GM04504 (cell line): ENCODE measurements at regions not wholly inside any gene's neighbourhood (a gene's known extent, or its start where the extent isn't known, plus 50 kb on each side); places are given as distances from the start of the nearest gene placed in this dataset.
"Not testable (repeated sequence)": the region's sequence is repeated elsewhere in the genome, so short reads cannot be mapped to it uniquely, and the experiment has no call there.

Experiments used
- DNase-seq: peaks from one replicate; pipeline ENCODE4 v3.0.0-alpha.2; 2012; ENCODE audit warnings: low read depth

GRCh38 chr16:59540621-59541020 lies 806.5 kb upstream of the GOT2 start:
- DNase-seq: no peak

- no peak for DNase-seq
These were observed 801.2 kb upstream of the GOT2 start for GRCh38 chr16:59535298-59535697.

DNA sequence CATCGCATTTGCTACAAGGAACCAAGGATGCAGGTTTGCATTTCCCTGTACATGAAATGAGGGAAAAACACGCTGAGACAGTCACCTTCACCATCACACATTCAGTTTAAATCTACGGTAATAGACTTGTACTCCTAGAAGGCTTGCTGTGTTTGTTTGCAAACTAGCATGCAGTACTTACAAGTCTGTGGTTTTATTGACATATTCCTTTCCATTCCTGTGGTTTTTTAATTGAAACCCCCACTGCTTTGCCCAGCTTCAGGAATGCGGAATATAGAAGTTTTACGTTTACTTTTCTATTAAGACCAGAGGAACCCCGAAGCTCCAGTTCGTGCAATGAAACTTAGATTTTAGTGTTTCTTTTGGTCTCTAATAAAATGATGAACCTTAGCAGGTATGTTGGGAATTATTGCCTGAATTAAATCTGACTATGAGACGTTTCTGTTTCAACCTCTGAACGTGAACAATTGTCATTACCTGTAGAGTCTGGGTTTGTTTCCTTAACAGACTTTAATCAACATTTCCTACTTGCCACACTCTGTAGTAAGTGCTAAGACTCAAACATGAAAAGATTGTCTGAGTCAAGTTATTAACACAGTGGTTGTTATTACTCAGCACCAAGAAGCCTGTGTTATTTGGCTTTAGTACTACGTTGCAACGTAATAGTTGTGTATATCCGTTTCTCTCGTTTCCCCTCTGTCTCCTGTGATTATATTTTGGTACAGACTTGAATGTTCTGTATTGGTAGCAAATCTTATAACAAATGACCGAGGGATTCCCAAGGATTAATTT lies 793.3 kb upstream of the GOT2 start:
- DNase-seq: no peak

GRCh38 chr16:59522826-59523225 lies 788.7 kb upstream of the GOT2 start:
- no peak for DNase-seq

DNA sequence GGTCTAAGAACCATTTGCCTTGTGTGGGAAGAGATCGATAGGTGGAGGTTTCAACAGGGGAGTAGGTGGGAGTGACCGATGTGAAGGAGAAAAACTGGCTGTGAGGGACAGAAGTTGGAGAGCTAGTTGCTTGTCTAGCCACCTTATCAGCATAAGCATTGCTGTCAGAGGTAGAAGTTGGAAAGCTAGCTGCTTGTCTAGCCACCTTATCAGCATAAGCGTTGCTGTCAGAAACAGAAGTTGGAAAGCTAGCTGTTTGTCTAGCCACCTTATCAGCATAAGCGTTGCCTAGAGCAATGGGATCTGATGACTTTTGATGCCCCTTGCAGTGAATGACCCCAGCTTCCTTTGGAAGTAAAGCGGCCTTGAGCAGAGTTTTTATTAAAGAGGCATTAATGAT lies 784.6 kb upstream of the GOT2 start:
- not testable (repeated sequence) for DNase-seq

DNA sequence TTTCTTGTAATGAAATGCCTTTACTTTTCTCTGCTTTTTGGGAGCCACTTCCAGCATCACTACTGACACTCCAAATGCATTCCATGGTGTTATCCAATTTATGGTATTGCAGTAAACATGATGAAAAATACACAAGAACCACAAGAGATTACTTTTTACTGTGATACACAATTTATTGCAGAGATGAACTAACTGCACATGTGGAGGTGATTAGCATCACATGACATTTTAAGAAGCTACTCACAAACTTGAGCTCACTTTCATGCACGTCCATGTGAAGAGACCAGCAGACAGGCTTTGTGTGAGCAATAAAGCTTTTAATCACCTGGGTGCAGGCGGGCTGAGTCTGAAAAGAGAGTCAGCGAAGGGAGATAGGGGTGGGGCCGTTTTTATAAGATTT lies 780.5 kb upstream of the GOT2 start:
- DNase-seq: peak; percentile 40

DNA sequence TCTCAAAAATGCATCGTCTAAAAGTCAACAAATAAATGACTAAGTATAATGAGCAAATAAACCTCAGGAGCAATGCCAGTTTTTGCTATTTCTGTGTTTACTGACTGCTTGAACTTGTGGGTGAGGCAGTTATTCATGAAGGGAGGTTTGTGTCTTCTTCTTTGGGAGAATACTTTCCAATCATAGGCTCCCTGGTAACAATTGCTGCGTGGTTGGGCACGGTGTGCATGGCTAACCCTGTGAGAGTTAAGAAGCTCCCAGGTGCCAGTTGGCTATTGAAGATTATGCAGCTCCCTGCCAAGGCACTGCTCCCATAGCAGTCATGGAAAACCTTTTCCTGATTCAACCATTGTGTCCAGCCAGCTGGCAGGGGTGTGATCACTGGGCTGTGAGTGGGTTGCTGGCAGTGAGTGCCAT lies 775.9 kb upstream of the GOT2 start:
- no peak for DNase-seq

DNA sequence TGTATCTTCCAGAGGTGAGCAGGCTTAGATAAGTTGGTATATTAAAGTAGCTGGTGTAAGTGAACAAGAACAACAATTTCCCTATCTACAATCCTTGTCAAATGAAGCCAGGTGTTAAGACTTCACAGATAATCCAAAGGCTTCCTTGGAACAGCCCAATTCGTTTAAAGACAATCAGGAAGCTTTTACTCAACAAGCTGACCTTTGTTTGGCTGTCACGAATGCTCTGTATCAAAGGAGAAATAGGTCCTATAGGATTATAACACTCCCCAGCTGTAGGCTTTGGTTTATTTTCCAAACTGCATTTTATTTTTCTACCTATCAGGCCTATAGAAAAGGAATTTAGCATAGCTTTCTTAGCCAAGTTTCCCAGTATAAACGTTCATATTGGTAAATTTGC lies 766.5 kb upstream of the GOT2 start:
- DNase-seq: no peak

DNA sequence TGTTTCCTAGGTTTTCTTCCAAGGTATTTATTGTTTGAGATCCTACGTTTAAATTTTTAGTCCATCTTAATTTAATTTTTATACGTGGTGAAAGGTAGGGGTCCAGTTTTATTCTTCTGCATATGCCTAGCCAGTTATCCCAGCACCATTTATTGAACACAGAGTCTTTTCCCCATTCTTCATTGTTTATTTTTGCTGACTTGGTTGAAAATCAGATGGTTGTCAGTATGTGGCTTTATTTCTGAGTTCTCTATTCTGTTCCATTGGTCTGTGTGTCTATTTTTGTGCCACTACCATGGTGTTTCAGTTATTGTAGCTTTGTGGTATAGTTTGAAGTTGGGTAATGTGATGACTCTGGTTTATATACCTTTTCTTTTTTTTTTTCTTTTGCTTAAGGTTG lies 753.0 kb upstream of the GOT2 start:
- DNase-seq: no peak

DNA sequence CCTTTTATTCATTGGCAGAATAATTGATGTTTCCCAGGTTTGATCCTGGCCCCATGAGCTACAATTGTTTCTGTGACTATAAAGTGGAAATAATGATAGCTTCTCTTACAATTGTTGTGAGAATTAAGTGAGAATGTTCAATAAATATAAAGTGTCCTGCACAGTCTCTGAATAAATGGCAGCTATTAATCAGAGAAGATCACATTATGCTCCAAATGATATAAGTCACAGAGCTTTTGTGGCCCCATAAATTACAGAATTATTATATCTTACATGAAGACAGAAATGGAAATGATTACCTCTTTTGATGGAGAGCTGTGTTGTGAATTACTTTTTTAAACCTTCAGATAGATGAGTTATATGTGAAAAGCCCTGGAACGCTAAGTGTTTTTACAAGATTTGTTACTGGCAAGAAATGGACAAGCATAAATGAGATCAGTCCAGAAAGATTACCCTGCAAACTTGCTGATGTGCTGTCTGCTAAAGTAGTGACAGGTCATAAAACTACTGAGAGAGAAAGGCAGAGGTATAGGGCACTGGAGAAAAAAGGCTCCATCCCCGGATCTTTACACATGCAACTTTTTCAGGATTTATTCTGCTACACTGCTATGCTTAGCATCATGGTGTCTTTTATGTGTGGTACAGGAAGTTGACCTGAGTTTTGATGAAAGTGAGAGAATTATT lies 750.9 kb upstream of the GOT2 start:
- DNase-seq: no peak

- DNase-seq: peak; percentile 64
These were observed 744.7 kb upstream of the GOT2 start for GRCh38 chr16:59478838-59479237.

- DNase-seq: no peak
These were observed 736.4 kb upstream of the GOT2 start for GRCh38 chr16:59470556-59470955.

DNA sequence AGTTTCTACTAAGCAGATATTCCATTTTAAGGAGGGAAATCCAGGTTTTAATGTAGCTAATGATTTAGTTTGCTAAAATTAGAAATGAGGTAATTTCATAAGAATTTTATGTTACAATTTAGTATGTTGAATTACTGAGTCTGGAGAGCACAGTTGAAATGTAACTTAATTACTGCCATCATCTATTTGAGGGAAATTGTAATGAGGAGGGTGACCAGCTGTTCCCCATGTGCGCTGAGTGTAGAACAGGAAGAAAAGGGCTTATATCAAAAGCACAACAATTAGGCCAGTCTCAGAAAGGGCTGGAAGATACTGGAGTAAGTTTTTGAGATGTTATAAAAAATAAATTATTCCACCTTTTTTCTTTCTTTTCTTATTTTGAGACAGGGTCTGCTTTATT lies 735.1 kb upstream of the GOT2 start:
- DNase-seq: no peak

DNA sequence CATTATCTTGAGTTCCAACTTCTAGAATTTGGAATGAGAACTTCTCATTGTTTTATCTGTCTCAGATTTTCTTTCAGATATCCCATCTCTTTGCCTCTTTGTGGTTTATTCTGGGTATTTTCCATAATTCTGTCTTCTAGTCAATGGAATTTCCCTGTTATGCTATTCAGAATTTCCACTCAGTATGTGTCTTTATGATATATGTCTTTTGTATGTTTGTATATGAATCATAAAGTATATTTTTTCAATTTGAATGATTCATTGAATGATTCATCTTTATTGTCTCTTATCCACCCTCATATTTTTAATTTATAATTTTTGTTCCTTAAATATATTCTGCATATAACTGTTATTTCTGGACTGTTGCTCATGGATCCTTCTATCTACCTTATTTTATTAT lies 729.7 kb upstream of the GOT2 start:
- DNase-seq: no peak

DNA sequence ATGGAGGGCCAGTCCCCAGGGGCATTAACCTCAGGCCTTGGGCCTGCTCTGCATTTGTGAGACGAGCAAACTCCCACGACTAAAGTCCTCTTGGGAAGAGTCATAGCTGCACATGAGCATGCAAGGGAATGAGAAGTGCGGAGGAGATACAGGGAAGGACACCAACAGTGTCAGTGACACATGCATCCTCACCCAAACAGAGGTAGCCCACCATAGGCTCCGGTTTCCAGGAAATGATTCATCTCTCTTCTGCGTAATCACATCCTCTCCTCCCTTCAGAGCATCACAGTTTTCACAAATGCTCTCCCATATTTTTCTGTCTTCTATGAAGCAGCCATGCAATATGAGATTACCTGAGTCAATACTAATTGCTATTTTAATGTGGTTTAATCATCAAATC lies 725.7 kb upstream of the GOT2 start:
- no peak for DNase-seq

DNA sequence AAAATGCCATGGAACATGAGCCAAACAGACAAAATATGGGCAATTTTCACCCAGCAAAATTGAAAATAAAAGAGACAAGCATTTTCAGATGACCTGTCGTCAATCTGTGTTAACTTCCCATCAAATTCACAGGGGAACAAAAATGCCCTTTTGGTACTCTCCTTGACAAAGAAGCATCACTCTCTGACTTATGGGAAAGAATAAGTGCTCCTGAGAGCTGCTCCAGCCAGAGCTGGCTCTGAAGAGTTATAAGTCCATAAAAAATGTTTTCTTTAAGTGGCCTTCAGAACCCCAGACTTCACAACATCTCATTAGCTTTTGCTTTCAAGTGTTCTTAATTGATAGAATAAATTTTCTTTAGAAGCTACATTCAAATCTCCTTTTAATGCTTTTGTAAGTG lies 721.4 kb upstream of the GOT2 start:
- no peak for DNase-seq

DNA sequence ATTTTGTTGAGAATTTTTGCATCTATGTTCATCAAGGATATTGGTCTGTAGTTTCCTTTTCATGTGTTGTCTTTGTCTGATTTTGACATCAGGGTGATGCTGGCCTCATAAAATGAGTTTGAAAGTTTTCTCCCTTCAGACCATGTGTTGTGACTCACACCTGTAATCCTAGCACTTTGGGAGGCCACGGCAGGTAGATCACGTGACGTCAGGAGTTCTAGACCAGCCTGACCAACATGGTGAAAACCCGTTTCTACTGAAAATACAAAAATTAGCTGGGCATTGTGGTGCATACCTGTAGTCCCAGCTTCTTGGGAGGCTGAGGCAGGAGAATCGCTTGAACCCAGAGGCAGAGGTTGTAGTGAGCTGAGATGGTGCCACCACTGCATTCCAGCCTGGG lies 716.4 kb upstream of the GOT2 start:
- DNase-seq: not testable (repeated sequence)

DNA sequence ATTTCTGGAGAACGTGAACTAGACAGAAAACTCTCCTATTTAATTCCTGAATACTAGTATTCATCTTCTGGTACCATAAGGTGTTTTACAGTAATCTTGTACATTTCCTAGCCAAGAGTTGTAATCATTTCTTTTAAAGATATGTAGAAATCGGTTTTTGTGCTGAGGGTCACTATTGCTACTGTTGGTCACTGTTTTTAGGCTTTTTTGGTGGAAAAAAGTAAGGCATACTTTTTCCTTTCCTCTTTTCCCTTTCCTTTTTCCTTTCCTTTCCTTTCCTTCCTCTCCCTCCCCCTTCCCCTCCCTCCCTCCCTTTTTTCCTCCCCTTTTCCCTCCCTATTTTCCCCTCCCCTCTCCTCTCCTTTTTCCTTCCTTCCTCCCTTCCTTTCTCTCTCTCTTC lies 706.4 kb upstream of the GOT2 start:
- DNase-seq: no peak

GRCh38 chr16:59432896-59433295 lies 698.8 kb upstream of the GOT2 start:
- no peak for DNase-seq

DNA sequence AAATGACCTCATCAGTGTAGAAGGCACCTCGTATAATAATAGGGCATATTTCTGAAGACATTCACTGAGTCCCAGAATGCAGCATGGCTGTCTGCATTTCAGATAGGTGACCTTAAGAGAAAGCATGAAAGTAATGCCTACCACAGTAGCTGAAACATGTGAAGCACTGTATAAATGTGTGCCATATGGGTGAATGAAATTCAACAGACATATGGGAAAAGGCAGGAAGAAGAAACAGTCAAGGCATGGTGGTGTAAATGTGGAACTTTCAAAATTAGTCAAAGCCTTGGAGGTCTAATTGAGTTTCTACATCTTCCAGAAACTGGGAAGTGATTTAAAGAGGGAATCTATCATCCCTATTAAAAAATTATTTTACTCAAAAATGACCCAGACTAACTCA lies 698.2 kb upstream of the GOT2 start:
- DNase-seq: no peak

DNA sequence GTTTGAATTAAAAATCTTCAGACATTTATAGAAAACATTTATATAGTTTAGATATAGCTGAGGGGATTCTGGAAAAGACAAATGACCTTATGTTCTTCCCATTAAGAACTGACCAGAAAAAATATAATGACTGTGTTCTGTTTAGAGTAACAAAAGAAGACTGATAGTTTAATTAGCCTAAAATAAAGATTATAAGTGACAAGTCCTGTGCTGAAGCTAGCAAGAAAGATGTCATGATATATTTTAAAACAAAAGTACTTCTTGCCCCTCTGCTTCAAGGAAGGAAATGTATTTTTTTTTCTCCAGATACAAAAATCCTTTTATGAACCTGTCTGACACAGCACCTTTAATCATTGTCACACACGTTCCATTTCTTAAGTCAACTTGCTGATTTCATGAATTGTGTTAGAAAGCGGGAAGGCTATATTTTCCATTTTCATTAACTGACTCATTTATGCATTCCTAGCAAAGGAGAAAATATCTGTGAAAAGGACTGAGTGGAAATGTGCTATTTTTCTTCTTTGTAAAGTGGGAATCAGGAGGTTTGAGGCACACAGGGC lies 690.7 kb upstream of the GOT2 start:
- no peak for DNase-seq

GRCh38 chr16:59411961-59412841 lies 678.1 kb upstream of the GOT2 start:
- no peak for DNase-seq

DNA sequence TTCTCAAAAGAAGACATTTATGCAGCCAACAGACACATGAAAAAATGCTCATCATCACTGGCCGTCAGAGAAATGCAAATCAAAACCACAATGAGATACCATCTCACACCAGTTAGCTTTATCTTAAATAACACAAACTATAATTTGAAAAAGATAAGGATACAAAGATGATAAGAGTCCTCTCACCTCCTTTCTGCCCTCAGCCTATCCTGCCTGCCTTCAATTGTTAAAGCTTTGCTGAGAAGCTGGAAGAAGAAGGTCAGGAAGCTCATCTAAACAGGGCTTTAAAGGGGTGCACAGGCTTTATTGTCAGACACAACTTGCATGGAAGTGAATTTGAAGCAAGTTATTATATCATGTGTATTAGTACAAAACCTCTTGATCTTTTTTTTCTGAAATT lies 676.3 kb upstream of the GOT2 start:
- no peak for DNase-seq
